GM18502 (cell line): ENCODE measurements at regions not wholly inside any gene's neighbourhood (a gene's known extent, or its start where the extent isn't known, plus 50 kb on each side); places are given as distances from the start of the nearest gene placed in this dataset.

ENCODE experiments used
- ATAC-seq: cut with Tn5 transposase; IDR thresholded peaks from one replicate; pipeline ENCODE4 v1.9.1; 2021; ENCODE audit warnings: mild to moderate bottlenecking; ENCODE audit not compliant: unreplicated experiment, poor library complexity

DNA sequence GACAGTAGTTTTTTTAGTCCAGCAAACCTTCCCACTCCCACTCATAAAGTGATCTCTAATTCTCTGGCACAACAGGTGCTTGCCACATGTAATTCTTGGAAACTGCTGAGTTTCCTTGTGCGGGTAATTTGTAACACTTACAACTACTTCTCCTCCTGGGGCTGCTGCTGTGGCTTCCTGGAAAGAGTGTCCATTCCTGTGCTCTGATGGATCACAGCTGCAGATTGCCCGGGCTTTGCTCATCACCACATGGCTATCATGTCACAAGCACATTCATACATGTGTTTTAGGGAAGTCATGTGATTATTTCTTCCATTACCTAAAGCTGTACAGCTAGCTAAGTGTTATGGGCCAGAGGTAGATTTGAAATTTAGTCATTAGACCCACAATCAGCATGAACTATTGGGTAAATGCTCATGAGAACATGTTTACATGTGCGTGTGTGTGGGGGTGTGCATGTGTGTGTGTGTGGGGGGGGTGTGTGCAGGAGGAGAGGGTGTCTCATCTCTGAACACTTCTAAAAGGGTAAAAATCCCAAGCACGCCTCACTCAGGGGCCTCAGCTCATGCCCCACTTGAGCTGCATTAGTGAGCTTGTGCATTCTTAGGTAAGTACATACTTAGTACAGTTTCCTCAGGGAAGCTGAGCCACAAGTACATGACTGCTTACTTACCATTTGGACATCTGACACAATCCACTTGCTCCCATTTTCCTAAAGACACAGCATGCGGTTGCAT lies 118.1 kb upstream of the CCDC112 start:
- ATAC-seq = no peak

DNA sequence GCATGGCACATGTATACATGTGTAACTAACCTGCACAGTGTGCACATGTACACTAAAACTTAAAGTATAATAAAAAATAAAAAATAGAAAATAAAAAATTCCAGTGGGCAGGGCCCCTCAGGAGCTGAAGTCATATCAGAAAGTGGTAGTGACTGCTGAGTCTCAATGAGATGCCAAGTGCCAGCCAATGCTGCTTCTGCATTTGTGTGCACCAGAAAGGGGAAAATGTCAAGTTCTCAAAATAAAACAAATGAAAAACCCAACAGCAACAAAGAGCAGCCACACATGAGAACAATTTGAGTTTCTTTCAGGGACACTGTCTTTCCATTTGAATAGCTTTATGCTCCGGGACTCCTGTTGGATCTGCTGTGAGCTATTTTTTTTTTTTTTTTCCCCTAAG lies 117.2 kb upstream of the CCDC112 start:
- ATAC-seq = no peak

DNA sequence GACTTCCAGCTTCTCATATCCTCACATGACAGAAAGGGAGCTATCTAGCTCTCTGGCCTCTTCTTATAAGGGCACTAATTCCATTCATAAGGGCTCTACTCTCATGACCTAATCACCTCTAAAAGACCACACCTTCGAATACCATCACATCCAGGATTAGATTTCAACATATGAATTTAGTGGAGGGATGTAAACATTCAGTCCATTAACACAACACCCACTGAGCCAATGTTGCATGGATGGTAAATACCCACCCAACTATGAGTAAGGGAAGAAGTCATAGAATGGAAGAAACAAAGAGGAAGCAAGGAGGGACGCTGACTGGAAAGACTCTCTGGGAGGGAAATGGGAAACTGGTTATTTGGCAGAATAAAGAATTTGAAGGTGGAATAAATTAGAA lies 112.6 kb upstream of the CCDC112 start:
- no peak for ATAC-seq

DNA sequence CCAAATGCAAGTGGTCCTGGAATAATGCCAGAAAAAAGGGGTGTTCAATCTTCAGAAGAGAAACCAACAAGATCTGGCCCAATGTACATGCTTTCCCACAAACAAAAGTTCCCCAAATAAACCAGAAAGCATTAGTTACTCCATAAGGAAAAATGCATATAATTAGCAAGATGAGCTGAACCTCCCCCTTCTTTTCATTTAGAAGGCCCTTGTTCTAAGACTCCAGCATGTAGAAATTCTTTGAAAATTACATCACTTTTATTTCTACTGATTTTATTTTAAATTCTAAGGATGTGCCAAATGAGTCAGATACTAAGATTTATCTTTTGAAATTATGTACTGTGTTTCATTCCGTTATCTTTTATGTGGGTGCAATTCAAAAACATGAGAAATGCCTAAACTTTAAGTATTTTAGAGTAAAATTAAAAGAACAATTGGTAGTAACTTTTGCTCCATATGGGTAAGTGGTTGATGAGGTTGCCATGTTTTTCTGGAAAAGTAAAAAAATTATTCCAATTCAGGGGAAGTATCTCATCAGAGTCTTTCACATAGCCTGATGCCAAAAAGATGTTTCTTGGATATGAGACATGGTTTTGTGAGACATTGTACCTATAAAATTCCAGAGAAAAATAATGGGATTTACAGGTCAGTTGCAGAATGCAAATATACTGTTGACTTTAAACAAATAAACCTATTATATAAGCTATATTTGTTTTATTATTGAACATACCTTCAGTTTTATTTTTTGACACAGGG lies 106.5 kb upstream of the CCDC112 start:
- ATAC-seq = no peak

DNA sequence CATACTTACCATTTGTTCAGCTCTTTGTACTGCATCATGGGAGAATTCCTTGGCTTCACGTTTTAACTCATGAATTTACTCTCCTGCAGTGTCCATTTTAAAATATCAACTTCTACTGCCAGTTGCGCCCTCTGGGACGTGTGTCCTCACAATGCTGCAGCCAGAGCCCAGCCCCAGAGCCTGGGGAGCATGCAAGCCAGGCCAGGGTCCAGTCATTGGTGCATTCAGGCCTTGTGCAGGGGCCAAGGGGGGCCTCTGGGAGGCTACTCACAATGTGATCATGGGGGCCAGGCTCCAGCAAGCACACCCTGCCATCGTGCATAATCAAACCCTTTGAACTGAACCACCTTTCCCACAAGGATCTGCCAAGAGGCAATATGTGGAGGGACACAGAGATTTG lies 105.6 kb upstream of the CCDC112 start:
- ATAC-seq = no peak

DNA sequence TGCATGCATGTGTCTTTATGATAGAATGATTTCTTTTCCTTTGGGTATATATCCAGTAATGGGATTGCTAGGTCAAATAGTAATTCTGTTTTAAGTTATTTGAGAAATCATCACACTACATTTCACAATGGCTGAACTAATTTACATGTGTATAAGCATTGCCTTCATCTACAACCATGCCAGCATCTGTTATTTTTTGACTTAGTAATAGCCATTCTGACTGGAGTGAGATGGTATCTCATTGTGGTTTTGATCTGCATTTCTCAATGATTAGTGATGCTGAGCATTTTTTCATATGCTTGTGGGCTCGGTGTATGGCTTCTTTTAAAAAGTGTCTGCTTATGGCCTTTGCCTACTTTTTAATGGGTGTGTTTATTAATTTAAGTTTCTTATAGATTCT lies 102.3 kb upstream of the CCDC112 start:
- ATAC-seq = no peak

DNA sequence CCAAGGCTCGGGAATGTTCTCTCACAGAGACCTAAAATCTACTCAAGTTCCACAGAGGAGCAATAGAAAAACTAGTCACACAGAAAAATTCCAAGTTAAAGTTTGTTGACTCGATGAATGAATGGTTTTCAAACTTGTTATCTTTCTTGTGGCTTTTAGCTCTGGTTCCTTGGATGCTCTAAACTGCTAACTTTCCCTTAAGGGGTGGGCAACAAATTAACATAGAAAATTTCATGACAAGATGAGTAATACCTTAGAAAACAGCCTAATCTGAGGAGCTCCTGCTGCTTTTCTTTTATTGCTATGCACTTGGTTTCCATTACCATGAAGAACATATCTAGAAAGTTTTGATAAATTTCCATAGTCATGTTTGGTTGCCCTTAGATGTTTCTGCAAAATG lies 100.2 kb upstream of the CCDC112 start:
- ATAC-seq = no peak

DNA sequence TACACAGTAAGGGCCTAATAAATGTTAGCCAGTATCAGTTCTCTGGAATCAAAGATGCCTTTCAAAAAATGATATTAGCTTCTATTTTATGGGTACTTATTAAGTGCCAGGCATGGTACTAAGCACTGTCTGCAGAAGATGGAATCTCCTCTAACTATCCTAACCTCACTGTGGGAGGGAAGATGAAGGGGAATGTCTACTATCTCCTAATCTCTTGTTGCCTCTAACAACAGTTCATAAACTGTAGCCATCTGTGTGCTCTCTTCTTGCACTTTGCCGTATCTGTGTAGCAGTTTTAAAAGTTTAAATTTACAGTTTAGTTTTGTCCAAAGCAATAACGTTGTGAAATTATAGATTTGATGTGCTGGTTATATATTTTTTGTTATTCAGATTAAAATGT lies 99.6 kb upstream of the CCDC112 start:
- no peak for ATAC-seq

DNA sequence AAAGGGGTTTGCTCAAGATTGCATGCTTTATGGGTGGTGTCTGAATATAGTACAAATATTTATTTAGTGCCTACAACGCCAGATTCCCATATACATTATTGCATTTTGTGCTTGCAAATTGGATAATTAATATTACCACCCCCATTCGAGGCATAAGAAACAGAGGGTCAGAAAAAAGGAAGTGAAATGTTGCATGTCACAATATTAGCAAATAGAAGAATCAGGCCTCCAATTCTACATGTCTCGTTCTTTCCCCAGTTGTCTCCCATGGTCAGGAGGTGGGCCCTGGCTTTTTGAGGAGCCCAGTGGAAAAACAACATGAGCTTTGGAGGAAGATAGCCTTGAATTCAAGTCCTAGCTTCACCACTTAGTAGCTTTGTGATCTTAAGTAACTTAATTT lies 98.1 kb upstream of the CCDC112 start:
- no peak for ATAC-seq

DNA sequence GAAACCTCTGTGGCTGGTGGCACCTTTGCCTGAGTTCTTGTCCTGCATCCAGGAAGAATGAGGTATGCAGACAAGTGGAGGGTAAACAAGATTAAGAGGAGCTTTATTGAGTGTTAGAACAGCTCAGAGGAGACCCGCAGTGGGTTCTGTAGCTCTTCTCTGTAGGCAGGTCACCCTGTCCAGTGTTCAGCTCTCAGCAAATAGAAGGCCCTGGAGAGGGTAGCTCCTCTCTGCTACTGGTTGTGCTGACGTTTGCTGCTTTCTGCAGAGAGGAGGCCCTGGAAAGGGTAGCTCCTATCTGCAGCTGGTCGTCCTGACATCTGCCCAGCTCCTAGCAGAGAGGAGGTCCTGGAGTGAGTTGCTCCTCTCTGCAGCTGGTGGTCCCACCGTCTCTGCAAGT lies 96.8 kb upstream of the CCDC112 start:
- no peak for ATAC-seq

DNA sequence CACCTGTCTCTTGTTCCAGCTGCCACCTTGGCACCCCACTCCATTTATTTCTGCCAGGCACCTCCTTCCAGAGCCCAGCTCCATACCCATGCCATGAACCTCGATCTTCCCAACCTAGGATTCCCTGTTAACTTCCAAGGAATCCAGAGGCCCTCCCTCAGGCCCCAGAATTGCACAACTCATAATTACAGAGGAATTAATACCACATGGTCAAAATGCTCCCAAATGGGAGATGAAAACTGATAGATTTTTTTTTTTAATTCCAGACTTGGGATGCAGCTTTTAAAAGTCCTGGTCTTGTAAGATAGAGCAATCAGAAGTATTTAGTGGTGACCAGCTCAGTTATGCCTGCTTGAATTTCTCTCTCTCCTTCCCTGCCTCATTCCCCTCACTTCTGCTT lies 96.2 kb upstream of the CCDC112 start:
- no peak for ATAC-seq

DNA sequence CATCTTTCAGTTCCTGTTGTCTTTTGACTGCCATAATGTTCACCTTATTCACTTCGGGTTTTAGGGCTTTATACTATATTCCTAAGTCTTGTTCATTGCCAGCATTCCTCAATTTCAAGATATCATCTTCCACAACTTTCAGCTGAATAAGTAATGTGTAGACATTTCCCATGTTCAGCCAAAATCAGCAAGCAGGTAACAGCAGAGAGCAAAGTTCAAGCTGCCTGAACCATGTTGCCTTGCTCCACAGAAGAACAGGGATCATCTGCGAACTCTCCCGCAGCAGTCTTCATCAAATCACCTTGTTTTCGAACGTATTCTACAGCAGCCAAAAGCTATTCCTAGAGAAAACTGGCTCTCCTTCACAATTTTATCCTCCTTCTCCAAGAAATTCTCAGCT lies 95.3 kb upstream of the CCDC112 start:
- no peak for ATAC-seq

DNA sequence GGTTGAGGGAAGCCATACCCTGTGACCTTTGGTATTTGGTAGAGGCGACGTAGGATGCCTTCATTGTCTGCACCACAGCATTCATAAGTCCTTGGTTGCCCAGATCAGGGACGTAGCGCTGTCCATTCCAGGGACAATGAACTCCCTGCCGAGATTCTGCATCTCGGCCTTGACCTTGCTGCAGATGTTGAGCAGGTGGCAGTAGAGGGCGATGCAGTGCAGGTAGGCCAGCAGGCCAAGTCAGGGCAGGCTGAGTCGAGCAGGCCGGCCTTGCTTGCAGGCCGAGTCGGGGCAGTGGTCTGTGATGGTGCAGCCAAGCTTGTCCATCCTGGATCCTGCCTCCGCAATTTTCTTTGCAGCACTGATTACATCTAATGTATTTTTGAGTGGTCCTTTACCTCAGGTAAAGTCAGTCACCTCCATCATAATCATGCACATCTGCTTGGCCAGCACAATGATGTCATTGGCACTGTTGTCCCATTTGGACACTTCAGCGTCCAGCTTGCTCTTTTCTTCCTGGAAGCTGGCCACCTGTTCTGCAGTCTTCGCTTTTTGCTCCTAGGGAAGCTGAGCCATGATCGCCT lies 93.4 kb upstream of the CCDC112 start:
- no peak for ATAC-seq

DNA sequence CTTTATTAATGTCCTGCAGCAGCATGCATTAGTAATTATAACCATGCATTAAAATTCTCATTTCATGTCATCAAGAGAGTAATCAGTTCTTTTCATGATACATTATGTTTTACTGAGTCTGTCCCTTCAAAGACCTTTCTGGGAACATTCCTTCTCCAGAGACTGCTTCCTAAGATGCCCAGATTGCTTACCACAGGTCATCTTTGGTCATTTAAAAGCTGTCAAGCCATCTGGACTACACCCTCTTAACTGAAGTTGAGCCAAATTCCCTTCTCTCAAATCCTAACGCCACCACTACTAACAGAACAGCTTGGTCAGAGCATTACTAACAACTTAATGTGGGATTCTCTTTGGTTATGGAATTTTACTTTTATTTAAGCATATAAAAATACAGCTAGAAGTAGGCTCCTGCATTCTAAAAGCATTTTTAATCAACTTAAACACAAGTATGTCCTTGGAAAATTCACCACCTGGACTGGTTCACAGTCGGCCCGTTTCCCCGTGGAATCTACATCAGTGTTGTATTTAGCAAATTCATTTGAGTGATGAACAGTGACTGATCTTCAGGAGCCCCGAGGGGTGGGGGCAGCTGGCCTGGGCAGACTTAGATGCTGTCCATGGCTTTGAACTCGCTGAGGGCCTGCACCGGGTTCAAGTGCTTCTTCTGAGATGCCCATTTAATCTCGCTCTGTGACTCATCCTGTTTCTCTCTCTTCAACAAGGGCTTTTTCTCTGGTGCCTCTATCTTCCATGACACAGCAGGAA lies 92.8 kb upstream of the CCDC112 start:
- no peak for ATAC-seq

DNA sequence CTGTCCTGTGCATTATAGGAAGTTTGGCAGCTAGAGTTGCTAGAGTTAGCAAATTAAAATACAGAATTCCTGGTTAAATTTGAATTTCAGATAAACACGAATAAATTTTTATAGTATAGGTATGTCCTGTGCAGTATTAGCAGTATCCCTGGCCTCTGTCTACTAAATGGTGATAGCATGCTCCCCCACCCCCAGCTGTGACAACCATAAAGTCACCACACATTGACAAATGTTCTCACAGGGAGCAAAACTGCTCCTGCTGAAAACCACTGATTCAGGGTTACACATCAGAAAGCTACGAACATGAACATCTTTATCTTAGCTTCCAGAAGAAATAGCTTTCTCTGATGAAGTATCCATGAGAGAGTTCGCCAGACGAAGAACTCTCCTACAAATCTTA lies 91.8 kb upstream of the CCDC112 start:
- no peak for ATAC-seq

DNA sequence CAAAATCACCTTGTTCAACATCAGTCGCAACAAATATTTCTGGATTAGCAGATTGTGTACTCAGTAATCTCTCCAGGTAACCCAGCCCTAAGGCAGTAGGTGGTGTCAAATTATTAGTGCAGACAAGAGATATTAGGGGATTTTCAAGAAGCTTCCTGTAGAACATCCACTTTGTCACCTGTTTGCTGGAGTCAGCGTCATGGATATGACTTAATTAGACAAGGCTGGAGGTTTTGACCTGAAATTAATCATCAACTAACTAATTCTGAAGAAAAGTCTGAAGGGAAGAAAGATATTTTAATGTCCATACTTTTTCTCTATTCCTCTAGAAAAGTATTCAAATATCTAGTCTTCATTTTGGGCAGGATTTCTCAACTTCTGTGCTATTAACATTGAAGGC lies 91.4 kb upstream of the CCDC112 start:
- ATAC-seq = no peak

DNA sequence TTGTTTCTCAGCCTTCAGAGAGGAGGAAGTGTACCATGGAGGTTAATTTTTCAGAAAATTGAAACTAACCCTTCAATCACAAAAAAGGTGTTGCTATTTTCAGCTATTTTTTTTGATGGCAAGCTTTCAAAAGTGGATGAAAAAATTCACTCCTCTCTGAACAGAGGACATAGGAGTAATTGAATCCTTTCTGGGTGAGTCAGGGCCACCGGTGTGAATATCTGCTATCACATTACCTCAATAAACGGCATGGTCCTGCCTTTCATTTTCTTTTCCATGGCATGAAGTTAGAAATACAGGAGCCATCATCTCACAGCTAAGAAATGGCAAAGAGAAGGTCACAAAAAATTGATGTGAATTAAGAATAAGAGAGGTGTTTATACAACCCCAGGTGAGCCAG lies 90.2 kb upstream of the CCDC112 start:
- no peak for ATAC-seq

DNA sequence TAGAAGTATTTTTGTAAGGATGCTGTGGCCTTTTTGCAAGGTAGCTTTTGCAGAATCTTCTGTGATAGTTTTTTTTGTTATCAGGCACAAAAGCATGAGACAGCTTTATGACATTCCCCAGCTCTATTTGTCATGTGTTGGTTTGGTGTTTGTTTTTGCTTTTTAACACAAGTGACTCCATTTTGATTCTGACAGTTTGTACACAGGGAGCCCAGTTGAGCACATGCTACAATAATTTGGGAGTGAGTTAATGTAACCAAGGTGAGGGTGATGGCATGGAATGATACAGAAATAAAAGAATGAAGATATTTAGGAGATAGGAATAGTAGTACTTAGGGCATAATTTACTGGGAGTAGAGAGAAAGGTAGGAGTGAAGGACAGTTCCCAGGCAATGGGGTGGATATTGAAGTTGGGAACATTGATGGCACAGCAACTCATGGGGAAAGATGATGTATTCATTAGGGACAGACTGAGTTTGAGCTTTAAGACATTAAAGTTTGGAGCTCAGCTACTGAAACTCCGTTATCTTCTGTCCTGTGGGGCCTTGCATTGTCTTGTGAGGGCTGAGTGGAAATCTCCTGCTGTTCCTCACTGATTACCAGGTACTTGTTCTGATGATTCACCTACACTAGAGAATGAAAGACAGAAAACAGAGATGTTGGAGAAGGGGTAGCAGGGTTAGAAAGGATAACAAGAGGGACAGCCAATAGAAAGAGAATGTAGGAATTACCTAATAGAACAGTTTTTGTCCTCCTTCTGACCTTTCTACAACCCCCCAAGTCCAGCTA lies 88.3 kb upstream of the CCDC112 start:
- no peak for ATAC-seq

DNA sequence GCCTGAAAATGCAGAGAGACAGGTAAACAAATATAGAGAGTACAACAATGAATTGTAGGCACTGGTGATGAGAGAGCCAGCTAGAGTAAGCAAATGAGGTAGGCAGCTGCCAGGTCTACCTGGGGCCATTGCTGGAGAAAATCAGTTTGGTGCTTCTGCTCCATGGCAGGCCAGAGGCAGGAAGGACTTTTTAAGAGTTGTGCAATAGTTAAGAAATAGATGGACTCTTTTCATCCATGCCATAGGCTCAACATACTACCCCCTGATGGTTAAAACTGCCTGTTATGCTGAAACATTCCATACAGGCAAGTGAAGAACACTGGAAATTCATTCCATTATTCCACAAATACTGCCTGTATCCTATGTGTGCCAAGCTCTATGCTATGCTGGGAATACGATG lies 86.5 kb upstream of the CCDC112 start:
- ATAC-seq = no peak

DNA sequence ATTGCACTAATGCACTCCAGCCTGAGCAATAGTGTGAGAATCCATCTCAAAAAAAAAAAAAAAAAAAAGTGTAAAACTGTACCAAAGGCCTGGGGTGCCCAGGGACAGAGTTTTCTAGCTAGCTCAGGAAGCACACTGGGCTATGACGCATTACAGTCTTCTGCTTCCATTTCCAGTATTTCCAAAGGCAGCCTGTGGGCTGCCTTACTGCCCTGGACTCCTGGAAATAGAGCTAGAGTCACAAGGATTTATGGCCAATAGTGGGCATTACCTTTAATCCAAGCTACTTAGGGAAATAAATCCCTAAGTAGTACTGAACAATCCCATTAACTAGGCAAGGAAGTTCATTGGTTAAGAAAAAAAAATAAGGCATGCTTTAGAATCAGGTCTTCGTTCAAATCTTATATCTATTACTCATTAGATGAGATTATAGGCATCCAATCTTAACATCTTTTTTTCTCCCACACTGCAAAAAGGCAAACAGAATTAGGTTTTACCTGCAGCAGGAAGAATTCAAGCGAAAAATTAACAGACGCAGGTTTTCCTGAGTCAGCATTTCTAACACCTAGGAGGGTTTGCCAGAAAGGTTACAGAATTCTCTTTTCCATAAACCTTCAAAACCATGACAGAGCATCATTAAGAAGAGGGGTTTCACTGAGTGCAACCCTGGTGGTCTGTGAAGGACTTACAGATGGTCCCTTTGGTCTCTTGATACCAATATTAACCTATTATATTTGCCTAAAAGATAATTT lies 85.6 kb upstream of the CCDC112 start:
- no peak for ATAC-seq
